PC-9 (cell line): ENCODE measurements at regions not wholly inside any gene's neighbourhood (a gene's known extent, or its start where the extent isn't known, plus 50 kb on each side); places are given as distances from the start of the nearest gene placed in this dataset.

ENCODE experiments used
- BruUV-seq: library from RNA; stranded (reverse); fragments of 400-500 nt; replicated peaks from 2 replicates; lab custom pipeline; 2021; lab: Mats Ljungman, UMichigan
- CTCF ChIA-PET: fragments of 300-600 bp; sonication (Branson Sonifier 250); formaldehyde crosslinking; loops from one replicate; lab custom pipeline; 2022; ENCODE audit warnings: antibody characterized with exemption; lab: Charles Lee
- POLR2A ChIA-PET: fragments of 300-600 bp; sonication (Branson Sonifier 250); formaldehyde crosslinking; loops from one replicate; lab custom pipeline; 2022; ENCODE audit warnings: antibody characterized with exemption; ENCODE audit not compliant: unreplicated experiment; lab: Charles Lee
- DNase-seq, 2 experiments: peaks; one replicate each; pipeline versions ENCODE4 v3.0.0 to v3.0.0-alpha.2; 2015 to 2022; ENCODE audit warnings: mixed read lengths in 1 of 2
- H2AFZ ChIP-seq: fragments of 200-600 bp; sonication (generic); 2 replicates; pipeline ENCODE4 v1.8.1; 2017; ENCODE audit warnings: antibody characterized with exemption
- H3F3A ChIP-seq: fragments of 200-600 bp; sonication (generic); 2 replicates; pipeline ENCODE4 v1.8.1; 2017; ENCODE audit warnings: antibody characterized with exemption, mild to moderate bottlenecking, low read depth; ENCODE audit not compliant: insufficient read depth
- H3K27ac ChIP-seq: fragments of 200-600 bp; sonication (generic); 2 replicates; pipeline ENCODE4 v1.6.1; 2016; ENCODE audit warnings: mixed run types
- H3K27me3 ChIP-seq: fragments of 200-600 bp; sonication (generic); 2 replicates; pipeline ENCODE4 v1.6.1; 2016; ENCODE audit warnings: low read depth, mixed run types; ENCODE audit not compliant: insufficient read depth
- H3K36me3 ChIP-seq: fragments of 200-600 bp; sonication (generic); 2 replicates; pipeline ENCODE4 v1.6.1; 2016; ENCODE audit warnings: low read depth, mixed run types
- H3K4me1 ChIP-seq: fragments of 200-600 bp; sonication (generic); replicated peaks from 2 replicates; pipeline ENCODE4 v1.6.1; 2016; ENCODE audit warnings: mixed run types; ENCODE audit not compliant: insufficient read depth
- H3K4me2 ChIP-seq: fragments of 200-600 bp; sonication (generic); 2 replicates; pipeline ENCODE4 v1.6.1; 2017; ENCODE audit warnings: mixed run types
- H3K4me3 ChIP-seq: fragments of 200-600 bp; sonication (generic); 2 replicates; pipeline ENCODE4 v1.6.1; 2016; ENCODE audit warnings: mixed run types
- H3K79me2 ChIP-seq: fragments of 200-600 bp; sonication (generic); 2 replicates; pipeline ENCODE4 v1.6.1; 2017; ENCODE audit warnings: low read depth, mixed run types
- H3K9me2 ChIP-seq: fragments of 200-600 bp; sonication (generic); 2 replicates; pipeline ENCODE4 v1.8.1; 2017; ENCODE audit warnings: mild to moderate bottlenecking; ENCODE audit not compliant: insufficient read depth
- H3K9me3 ChIP-seq: fragments of 200-600 bp; sonication (generic); 2 replicates; pipeline ENCODE4 v1.8.1; 2016; ENCODE audit warnings: low read depth; ENCODE audit not compliant: insufficient read depth
- H4K20me1 ChIP-seq: fragments of 200-600 bp; sonication (generic); 2 replicates; pipeline ENCODE4 v1.8.1; 2017; ENCODE audit not compliant: insufficient read depth
- EZH2 ChIP-seq: fragments of 200-600 bp; sonication (generic); IDR thresholded peaks from 2 replicates; pipeline ENCODE4 v1.8.0; 2017; ENCODE audit warnings: antibody characterized with exemption, low read depth
- intact Hi-C: fragments of 100-400 bp; cut with micrococcal nuclease; formaldehyde crosslinking; loops from one replicate; pipeline ENCODE4 v1.10.0; 2022; ENCODE audit not compliant: unreplicated experiment
- TF ChIP-seq, protein P1 (sequence below): fragments of 200-600 bp; sonication (generic); conservative IDR thresholded peaks from 2 replicates; pipeline ENCODE4 v1.6.1; 2017; ENCODE audit warnings: mixed run types, antibody characterized with exemption, mild to moderate bottlenecking, moderate library complexity

DNA sequence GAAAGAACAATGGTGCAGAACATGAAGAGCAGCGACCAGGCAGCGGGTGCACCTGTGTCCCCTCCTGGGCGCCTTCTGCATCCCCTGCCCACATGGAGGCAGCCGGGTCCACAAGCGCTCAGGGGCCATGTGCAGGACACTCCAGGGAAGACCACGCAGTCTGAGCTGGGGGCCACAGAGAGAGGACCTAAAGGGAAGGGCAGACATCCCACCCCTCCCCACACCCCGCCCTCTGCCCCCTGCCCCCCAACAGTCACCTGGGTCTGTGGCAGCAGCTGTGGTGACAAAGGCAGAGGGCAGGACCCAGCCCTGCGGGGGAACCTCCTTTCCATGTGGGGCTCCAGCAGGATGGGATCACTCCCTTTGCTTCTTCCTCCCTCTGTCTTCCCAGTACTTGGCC, 805.7 kb downstream of the CDH9 start:
- H3K36me3 ChIP-seq, result no peaks in the 10 kb centered on the region
- H3K9me2 ChIP-seq, result 0 out of 2 replicates have a peak, but pooled peaks cover 3% of the 10 kb centered on the region
- ChIA-PET POLR2A (no interaction called here), CTCF (no interaction called here)
- H3K79me2 ChIP-seq, result no peaks in the 10 kb centered on the region
- intact Hi-C loops, result no loop called here
- H4K20me1 ChIP-seq, result no peaks in the 10 kb centered on the region
- no peak overlapping the region for H3K27ac ChIP-seq
- no peaks in the 10 kb centered on the region for H3K9me3 ChIP-seq
- no TSS peak for BruUV-seq
- TF ChIP-seq EZH2, result no peak
- TF ChIP-seq, protein P1, sequence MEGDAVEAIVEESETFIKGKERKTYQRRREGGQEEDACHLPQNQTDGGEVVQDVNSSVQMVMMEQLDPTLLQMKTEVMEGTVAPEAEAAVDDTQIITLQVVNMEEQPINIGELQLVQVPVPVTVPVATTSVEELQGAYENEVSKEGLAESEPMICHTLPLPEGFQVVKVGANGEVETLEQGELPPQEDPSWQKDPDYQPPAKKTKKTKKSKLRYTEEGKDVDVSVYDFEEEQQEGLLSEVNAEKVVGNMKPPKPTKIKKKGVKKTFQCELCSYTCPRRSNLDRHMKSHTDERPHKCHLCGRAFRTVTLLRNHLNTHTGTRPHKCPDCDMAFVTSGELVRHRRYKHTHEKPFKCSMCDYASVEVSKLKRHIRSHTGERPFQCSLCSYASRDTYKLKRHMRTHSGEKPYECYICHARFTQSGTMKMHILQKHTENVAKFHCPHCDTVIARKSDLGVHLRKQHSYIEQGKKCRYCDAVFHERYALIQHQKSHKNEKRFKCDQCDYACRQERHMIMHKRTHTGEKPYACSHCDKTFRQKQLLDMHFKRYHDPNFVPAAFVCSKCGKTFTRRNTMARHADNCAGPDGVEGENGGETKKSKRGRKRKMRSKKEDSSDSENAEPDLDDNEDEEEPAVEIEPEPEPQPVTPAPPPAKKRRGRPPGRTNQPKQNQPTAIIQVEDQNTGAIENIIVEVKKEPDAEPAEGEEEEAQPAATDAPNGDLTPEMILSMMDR, result no peak
- no peaks in the 10 kb centered on the region for H3K27me3 ChIP-seq
- no peaks in the 10 kb centered on the region for H3K4me1 ChIP-seq
- no peak overlapping the region for H2AFZ ChIP-seq
- no peak overlapping the region for H3K4me2 ChIP-seq
- no peaks in the 10 kb centered on the region for H3F3A ChIP-seq
- H3K4me3 ChIP-seq, result no peak overlapping the region
- no peak for DNase-seq

DNA sequence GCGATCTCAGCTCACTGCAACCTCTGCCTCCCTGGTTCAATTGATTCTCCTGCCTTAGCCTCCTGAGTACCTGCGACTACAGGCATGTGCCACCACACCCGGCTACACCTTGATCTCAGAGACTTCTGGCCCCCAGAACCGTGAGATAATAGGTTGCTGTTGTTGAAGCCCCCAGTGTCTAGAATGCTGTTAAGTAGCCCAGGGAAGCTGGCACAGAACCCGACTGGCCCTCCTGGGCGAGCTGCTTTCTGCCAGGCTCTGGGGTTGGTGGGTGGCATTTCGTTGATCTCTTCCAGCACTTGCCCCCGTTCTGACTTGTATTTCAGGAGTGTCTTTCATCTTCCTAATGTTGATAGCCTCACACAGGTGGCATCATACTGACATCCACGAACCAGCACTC, 807.1 kb downstream of the CDH9 start:
- POLR2A ChIA-PET, result no interaction called here
- H4K20me1 ChIP-seq, result no peaks in the 10 kb centered on the region
- H3K9me2 ChIP-seq, result 0 out of 2 replicates have a peak, but pooled peaks cover 3% of the 10 kb centered on the region
- no peak for DNase-seq
- intact Hi-C loops, result no loop called here
- H3F3A ChIP-seq, result no peaks in the 10 kb centered on the region
- no TSS peak for BruUV-seq
- no peaks in the 10 kb centered on the region for H3K36me3 ChIP-seq
- no peak overlapping the region for H3K27ac ChIP-seq
- H3K27me3 ChIP-seq, result no peaks in the 10 kb centered on the region
- TF ChIP-seq, protein P1, result no peak
- no peak for TF ChIP-seq EZH2
- no peaks in the 10 kb centered on the region for H3K9me3 ChIP-seq
- no peak overlapping the region for H3K4me2 ChIP-seq
- CTCF ChIA-PET, result interaction anchor here (0.5 kb wide), 1 partner anchor 84 kb away, joined by 3 read pairs; no protein-coding TSS in a partner anchor
- H2AFZ ChIP-seq, result no peak overlapping the region
- H3K4me3 ChIP-seq, result no peak overlapping the region
- no peaks in the 10 kb centered on the region for H3K4me1 ChIP-seq
- no peaks in the 10 kb centered on the region for H3K79me2 ChIP-seq

DNA sequence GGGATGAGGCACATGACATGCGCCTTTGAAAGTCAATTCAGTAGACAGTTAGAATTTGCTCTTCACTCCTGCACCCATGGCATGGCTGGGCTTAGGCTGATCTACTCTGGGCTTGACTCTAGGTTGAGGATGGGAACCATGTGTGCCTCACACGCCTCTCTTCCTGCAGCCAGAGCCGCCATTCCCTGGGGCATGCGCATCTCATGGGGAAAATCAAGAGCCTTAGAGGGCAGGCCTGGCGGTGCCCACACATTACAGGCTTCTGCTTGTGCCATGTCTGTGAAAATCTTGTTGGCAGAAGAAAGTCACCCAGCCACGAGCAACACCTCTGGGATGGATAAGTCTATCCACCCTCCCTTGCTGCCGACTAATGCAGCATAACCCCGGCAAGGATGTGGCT, 808.5 kb downstream of the CDH9 start:
- no TSS peak for BruUV-seq
- H3K36me3 ChIP-seq, result no peaks in the 10 kb centered on the region
- no peaks in the 10 kb centered on the region for H4K20me1 ChIP-seq
- no peaks in the 10 kb centered on the region for H3K9me3 ChIP-seq
- H3K4me3 ChIP-seq, result no peak overlapping the region
- H3K4me2 ChIP-seq, result no peak overlapping the region
- no peak overlapping the region for H2AFZ ChIP-seq
- no peaks in the 10 kb centered on the region for H3K4me1 ChIP-seq
- no peaks in the 10 kb centered on the region for H3F3A ChIP-seq
- H3K27ac ChIP-seq, result no peak overlapping the region
- TF ChIP-seq, protein P1, result no peak
- no peak for TF ChIP-seq EZH2
- intact Hi-C loops, result no loop called here
- POLR2A ChIA-PET, result no interaction called here
- DNase-seq, result no peak
- H3K27me3 ChIP-seq, result peaks cover 7% of the 10 kb centered on the region; the same call in 1 of the 2 replicates
- 0 out of 2 replicates have a peak, but pooled peaks cover 3% of the 10 kb centered on the region for H3K9me2 ChIP-seq
- no peaks in the 10 kb centered on the region for H3K79me2 ChIP-seq
- CTCF ChIA-PET, result no interaction called here
